Panc1 (cell line): ENCODE measurements at regions not wholly inside any gene's neighbourhood (a gene's known extent, or its start where the extent isn't known, plus 50 kb on each side); places are given as distances from the start of the nearest gene placed in this dataset.

Experiments
- ATAC-seq: fragments of 200-7000 bp; cut with Tn5 transposase; 2 replicates; pipeline ENCODE4 v1.9.1; 2020; ENCODE audit warnings: mild to moderate bottlenecking, moderate library complexity
- BruUV-seq: library from RNA; stranded (reverse); fragments of 400-500 nt; replicated peaks from 2 replicates; lab custom pipeline; 2021; lab: Mats Ljungman, UMichigan
- CTCF ChIA-PET: fragments of 300-600 bp; sonication (Branson Sonifier 250); formaldehyde crosslinking; loops from one replicate; lab custom pipeline; 2022; ENCODE audit warnings: antibody characterized with exemption; lab: Charles Lee
- POLR2A ChIA-PET: fragments of 300-600 bp; sonication (Branson Sonifier 250); formaldehyde crosslinking; loops from one replicate; lab custom pipeline; 2022; ENCODE audit warnings: antibody characterized with exemption; lab: Charles Lee
- DNase-seq: peaks from one replicate; pipeline ENCODE4 v3.0.0-alpha.2; 2010; ENCODE audit warnings: low read depth, low spot score
- H3K27ac ChIP-seq: 2 replicates; pipeline ENCODE4 v1.5.1; 2011; ENCODE audit warnings: mild to moderate bottlenecking, low read length, inconsistent platforms
- H3K27me3 ChIP-seq: fragments of 200-500 bp; sonication (Bioruptor generic); 2 replicates; pipeline ENCODE4 v1.6.0; 2014; ENCODE audit warnings: low read length, inconsistent platforms; ENCODE audit not compliant: control insufficient read depth, insufficient read depth
- H3K36me3 ChIP-seq: fragments of 200-500 bp; sonication (Bioruptor generic); 2 replicates; pipeline ENCODE4 v1.5.1; 2014; ENCODE audit warnings: inconsistent platforms, mild to moderate bottlenecking, low read length, moderate library complexity; ENCODE audit not compliant: control insufficient read depth, insufficient read depth
- H3K4me1 ChIP-seq: 2 replicates; pipeline ENCODE4 v1.5.1; 2011; ENCODE audit warnings: inconsistent platforms, mild to moderate bottlenecking, low read length, moderate library complexity; ENCODE audit not compliant: control insufficient read depth, insufficient read depth
- H3K4me3 ChIP-seq, 2 experiments: 2 replicates each; pipeline ENCODE4 v1.5.1; 2011 to 2012; ENCODE audit warnings: low read depth in 2 of 2, low read length in 2 of 2, mild to moderate bottlenecking in 2 of 2, inconsistent platforms in 1 of 2, moderate library complexity in 1 of 2
- H3K9me3 ChIP-seq: fragments of 200-500 bp; sonication (Bioruptor generic); 2 replicates; pipeline ENCODE4 v1.5.1; 2014; ENCODE audit warnings: low read depth, mild to moderate bottlenecking, inconsistent platforms, low read length, moderate library complexity; ENCODE audit not compliant: control insufficient read depth, insufficient read depth
- POLR2AphosphoS5 ChIP-seq: IDR thresholded peaks from 2 replicates; pipeline ENCODE4 v1.6.1; 2012; ENCODE audit warnings: mild to moderate bottlenecking, low read depth, low read length, moderate library complexity
- REST ChIP-seq, 2 experiments: IDR thresholded peaks; 2 replicates each; pipeline ENCODE4 v1.6.1; 2011 to 2012; ENCODE audit warnings: low read depth in 2 of 2, control low read depth in 1 of 2, low read length in 1 of 2, mild to moderate bottlenecking in 1 of 2, moderate library complexity in 1 of 2; ENCODE audit not compliant: insufficient read depth in 1 of 2
- SIN3A ChIP-seq: IDR thresholded peaks from 2 replicates; pipeline ENCODE4 v1.6.1; 2012; ENCODE audit warnings: low read depth, mild to moderate bottlenecking, low read length, moderate library complexity, borderline replicate concordance; ENCODE audit not compliant: insufficient read depth
- TCF7L2 ChIP-seq: IDR thresholded peaks from 2 replicates; pipeline ENCODE4 v1.6.1; 2011; ENCODE audit warnings: mild to moderate bottlenecking, low read depth, low read length, inconsistent platforms
- in situ Hi-C: cut with HindIII; loops from 2 replicates; pipeline ENCODE4 v1.10.0; 2016; ENCODE audit warnings: low sequenced_read_pairs, low pct_unique_long_range_greater_than_20kb
- intact Hi-C: fragments of 100-400 bp; cut with micrococcal nuclease; formaldehyde crosslinking; loops from one replicate; pipeline ENCODE4 v1.10.0; 2022; ENCODE audit not compliant: unreplicated experiment
- TF ChIP-seq, protein P1 (sequence below): fragments of 450-650 bp; IDR thresholded peaks from 2 replicates; pipeline ENCODE4 v1.5.1; 2017; ENCODE audit warnings: mild to moderate bottlenecking

DNA sequence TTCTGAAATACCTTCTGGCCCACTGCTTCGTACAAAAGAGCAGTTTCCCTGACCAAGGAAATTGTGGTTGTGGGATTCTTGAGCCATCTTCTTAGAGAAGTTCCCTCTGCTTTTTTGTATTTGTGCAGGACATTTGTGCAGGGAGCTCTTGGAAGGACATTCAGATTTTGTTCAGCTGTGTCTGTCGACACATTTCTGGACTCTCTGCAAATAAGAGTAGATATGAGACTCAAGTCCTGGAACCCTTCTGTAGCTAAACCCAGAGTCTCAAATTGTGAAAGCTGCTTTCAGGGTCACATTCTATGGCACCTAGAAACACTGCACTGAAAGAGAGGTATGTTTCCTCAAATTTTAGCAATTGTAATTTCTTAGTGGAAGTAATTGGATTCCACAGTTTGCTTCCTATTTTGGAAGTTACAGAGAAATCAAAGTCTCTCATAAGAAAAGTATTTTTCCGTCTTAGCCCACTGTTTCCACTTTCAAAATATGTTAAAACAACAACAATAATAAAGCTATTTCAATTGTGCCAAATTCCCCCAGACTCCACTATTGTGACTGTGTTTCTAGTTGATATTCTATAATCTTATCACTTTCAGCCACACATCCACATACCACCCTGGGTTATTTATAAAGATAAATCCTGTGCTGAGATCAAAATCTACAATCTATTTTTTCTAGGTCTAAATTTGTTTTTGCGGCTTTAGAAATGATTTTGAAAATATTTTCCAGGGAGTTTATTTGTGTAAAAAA lies 224.0 kb downstream of the COG6 start:
- Histone ChIP-seq H3K9me3 (no peaks in the 10 kb centered on the region), H3K27ac (no peak overlapping the region), H3K4me3 (no peak overlapping the region), H3K36me3 (no peaks in the 10 kb centered on the region), H3K4me1 (peaks cover 7% of the 10 kb centered on the region), H3K27me3 (no peaks in the 10 kb centered on the region)
- intact Hi-C loops (no loop called here), in situ Hi-C loops (no loop called here)
- POLR2A ChIA-PET = interaction anchor here (0.6 kb wide), 1 partner anchor 788 kb away, joined by 3 read pairs; no protein-coding TSS in a partner anchor
- CTCF ChIA-PET = no interaction called here
- DNase-seq (no peak), ATAC-seq (no peak)
- TF ChIP-seq SIN3A (no peak), POLR2AphosphoS5 (no peak), TCF7L2 (no peak), REST (IDR thresholded peaks at IDR 0.05; ENCODE audit: insufficient read depth in 1 of 2, low read depth in 2 of 2, low read length in 1 of 2) (no peak)
- TF ChIP-seq, protein P1, sequence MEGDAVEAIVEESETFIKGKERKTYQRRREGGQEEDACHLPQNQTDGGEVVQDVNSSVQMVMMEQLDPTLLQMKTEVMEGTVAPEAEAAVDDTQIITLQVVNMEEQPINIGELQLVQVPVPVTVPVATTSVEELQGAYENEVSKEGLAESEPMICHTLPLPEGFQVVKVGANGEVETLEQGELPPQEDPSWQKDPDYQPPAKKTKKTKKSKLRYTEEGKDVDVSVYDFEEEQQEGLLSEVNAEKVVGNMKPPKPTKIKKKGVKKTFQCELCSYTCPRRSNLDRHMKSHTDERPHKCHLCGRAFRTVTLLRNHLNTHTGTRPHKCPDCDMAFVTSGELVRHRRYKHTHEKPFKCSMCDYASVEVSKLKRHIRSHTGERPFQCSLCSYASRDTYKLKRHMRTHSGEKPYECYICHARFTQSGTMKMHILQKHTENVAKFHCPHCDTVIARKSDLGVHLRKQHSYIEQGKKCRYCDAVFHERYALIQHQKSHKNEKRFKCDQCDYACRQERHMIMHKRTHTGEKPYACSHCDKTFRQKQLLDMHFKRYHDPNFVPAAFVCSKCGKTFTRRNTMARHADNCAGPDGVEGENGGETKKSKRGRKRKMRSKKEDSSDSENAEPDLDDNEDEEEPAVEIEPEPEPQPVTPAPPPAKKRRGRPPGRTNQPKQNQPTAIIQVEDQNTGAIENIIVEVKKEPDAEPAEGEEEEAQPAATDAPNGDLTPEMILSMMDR = no peak
- BruUV-seq = no TSS peak

- peaks cover 4% of the 10 kb centered on the region for H3K4me1 ChIP-seq
- no peaks in the 10 kb centered on the region for H3K9me3 ChIP-seq
- H3K27me3 ChIP-seq = no peaks in the 10 kb centered on the region
- ATAC-seq = no peak
- H3K36me3 ChIP-seq = no peaks in the 10 kb centered on the region
- no peak for TF ChIP-seq SIN3A
- no peak for TF ChIP-seq REST (IDR thresholded peaks at IDR 0.05; ENCODE audit: insufficient read depth in 1 of 2, low read depth in 2 of 2, low read length in 1 of 2)
- TF ChIP-seq, protein P1 = no peak
- POLR2A ChIA-PET = no interaction called here
- H3K27ac ChIP-seq = no peak overlapping the region
- in situ Hi-C loops = no loop called here
- intact Hi-C loops = no loop called here
- BruUV-seq = no TSS peak
- CTCF ChIA-PET = no interaction called here
- no peak overlapping the region for H3K4me3 ChIP-seq
- no peak for DNase-seq
These were observed 225.9 kb downstream of the COG6 start for GRCh38 chr13:39881383-39881782.
